Limb (tissue), 2 donors: ENCODE measurements at regions not wholly inside any gene's neighbourhood (a gene's known extent, or its start where the extent isn't known, plus 50 kb on each side); places are given as distances from the start of the nearest gene placed in this dataset.
"Not testable (repeated sequence)": the region's sequence is repeated elsewhere in the genome, so short reads cannot be mapped to it uniquely, and the experiment has no call there.

Experiments used
- DNase-seq, 2 donors: peaks; one replicate each; pipeline ENCODE4 v3.0.0-alpha.2; 2016; ENCODE audit errors: extremely low spot score in 2 of 2

- no peak for DNase-seq
These were observed 180.6 kb downstream of the MREG start for GRCh38 chr2:215832791-215833190.

GRCh38 chr2:215831296-215831913, 181.9 kb downstream of the MREG start:
- DNase-seq = no peak

- DNase-seq = no peak
These were observed 183.0 kb downstream of the MREG start for GRCh38 chr2:215830304-215830703.

GRCh38 chr2:215829261-215829660, 184.1 kb downstream of the MREG start:
- no peak for DNase-seq

GRCh38 chr2:215828528-215829184, 184.7 kb downstream of the MREG start:
- peak in 1 of 2 donors; percentile 39 for DNase-seq

GRCh38 chr2:215826838-215827441, 186.4 kb downstream of the MREG start:
- no peak for DNase-seq

DNA sequence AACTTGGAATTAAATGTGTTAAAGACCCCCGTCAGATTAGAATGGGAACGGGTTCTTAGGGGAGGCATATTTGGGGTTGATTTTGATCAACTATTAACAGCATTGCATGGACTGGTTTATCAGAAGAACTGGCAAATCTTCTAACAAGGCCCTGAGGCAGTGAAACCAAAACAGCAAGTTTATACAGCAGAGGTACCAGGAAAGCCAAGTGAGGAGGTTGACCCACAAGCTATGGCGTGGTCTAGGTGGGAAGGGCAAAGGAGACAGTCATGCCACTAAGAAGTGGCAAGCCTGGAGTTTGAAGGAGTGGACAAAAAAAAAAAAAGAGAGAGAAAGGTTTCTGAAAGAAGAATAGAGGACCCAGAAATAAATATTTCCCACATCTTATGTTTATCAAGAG, 187.0 kb downstream of the MREG start:
- no peak for DNase-seq

DNA sequence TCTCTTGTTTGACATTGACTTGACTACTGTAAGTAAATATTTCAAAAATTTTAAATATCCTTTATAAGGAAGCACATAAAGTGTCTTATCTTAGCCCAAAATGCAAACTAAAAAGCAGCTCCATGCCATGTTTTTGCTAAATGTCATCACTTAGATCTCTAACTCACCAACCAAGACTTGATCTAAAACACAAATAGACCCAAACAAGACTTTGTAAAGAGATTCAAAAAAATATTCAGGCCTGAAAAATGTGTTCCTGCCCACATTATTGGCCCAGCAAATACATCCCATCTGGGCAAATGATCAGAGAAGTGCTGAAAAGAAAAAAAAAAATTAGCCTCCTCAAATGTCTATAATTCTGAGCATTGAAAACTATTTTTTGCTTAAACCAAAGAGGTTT, 187.6 kb downstream of the MREG start:
- DNase-seq = no peak

DNA sequence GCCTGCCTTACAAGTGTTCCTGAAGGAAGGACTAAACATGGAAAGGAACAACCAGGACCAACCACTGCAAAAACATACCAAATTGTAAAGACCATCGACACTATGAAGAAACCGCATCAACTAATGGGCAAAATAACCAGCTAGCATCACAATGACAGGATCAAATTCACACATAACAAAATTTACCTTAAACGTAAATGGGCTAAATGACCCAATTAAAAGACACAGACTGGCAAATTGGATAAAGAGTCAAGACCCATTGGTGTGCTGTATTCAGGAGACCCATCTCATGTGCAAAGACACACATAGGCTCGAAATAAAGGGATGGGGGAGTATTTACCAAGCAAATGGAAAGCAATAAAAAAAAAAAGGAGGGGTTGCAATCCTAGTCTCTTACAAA, 192.1 kb downstream of the MREG start:
- DNase-seq = not testable (repeated sequence)

DNA sequence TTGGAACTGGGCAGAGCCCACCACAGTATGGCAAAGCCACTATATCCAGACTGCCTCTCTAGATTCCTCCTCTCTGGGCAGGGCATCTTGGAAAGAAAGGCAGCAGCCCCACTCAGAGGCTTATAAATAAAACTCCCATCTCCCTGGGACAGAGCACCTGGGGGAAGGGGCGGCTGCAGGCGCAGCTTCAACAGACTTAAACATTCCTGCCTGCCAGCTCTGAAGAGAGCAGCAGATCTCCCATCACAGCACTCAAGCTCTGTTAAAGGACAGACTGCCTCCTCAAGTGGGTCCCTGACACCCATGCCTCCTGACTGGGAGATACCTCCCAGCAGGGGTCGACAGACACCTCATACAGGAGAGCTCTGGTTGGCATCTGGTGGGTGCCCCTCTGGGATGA, 193.6 kb downstream of the MREG start:
- not testable (repeated sequence) for DNase-seq

DNA sequence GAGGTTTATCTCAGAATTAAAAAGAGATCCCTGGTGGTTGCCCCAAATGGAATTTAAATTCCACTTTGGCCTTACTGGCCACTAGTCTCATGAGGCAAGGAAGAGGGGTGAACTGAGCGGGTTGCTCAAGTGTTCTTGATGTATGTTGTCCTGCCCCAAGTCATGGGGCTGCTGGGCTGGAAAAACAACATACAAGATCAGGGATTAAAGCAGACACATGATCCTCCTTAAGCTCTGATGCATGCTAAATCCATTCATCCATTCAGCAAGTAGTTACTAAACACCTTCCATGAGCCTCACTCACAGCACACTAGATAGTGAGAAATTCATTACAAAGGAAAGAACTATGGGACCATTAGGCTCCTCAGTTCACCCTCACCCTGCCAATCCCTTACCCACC, 196.3 kb downstream of the MREG start:
- DNase-seq = no peak

- no peak for DNase-seq
These were observed 196.9 kb downstream of the MREG start for GRCh38 chr2:215816424-215816823.

DNA sequence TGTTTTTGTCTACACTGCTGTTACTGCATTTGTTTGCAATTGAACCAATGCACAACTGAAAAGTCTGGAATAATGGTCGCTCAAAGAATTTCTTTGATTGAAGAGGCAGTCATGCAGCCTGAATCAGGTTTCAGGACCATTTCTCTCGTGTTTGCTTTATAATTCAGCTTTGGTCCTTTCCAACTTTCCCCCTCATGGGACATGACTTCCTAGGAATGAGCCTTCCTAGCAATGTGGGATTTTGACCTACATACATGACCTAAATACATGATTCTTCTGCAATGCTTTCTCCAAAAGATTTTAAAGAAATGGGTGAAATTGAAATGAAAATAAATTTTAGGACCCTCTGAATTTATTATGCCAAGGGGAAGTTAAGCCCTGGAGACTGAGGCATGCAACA, 197.4 kb downstream of the MREG start:
- no peak for DNase-seq

GRCh38 chr2:215812966-215813365, 200.4 kb downstream of the MREG start:
- no peak for DNase-seq

GRCh38 chr2:215811409-215812345, 201.7 kb downstream of the MREG start:
- no peak for DNase-seq

DNA sequence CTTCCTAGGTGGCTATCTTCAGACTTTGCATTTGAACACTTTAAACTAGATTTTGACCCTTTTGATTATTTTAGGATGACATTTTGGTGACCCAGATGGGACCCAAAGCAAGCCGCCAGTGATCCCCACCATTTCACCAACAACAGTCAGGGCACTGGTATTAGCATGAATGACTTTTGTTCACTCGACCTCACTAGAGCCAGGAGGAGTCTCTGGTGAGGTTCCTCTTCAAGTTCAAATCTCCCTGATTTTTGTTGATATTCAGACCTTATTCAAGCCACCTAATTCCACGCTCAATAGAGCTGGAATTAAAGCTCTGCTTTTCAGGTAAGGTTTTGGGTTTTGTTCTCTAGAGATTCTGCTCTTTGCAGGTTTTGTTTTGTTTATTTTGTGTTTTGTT, 202.3 kb downstream of the MREG start:
- DNase-seq = no peak

DNA sequence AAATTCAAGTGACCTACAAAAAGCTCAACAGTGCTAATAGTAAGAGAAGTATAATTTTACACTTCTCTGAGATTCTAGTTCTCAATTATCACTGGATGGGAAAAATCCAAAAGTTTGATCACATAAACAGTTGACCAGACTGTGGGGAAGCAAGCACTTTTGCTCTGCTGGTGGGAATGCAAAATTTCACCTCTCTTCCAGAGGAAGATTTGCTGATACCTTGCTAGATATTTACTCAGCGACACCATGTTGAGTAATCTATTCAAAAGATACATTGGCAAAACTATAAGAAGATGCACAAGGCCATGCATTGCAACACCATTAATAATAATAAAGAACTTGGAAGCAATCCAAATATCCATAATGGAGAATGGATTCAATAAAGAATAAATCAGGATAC, 204.4 kb downstream of the MREG start:
- DNase-seq = no peak

- no peak for DNase-seq
These were observed 205.2 kb downstream of the MREG start for GRCh38 chr2:215808194-215808593.

- no peak for DNase-seq
These were observed 207.9 kb downstream of the MREG start for GRCh38 chr2:215805493-215805892.

- DNase-seq = no peak
These were observed 210.2 kb downstream of the MREG start for GRCh38 chr2:215803150-215803549.

- DNase-seq = no peak
These were observed 214.2 kb downstream of the MREG start for GRCh38 chr2:215799194-215799593.

DNA sequence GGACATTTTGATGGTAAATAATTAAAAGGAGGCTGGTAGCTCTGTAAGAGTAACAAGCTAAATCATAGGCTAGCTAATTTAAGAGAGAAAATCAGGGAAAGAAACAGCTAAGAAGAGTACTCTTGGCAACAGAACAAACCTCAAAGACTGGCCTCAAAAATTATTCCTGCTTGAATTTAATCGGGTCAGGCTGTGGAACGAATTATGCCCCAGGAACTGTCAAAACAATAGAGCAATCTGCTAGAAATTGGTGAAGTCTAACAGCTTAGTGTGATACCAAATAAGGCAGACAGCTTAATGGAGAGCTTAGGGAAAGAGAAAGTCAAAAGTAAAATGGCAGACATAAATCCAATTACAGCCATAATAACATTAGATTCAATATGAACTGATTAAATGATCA, 215.7 kb downstream of the MREG start:
- DNase-seq = no peak
